Duodenal mucosa (tissue), 2 donors: ENCODE measurements at regions not wholly inside any gene's neighbourhood (a gene's known extent, or its start where the extent isn't known, plus 50 kb on each side); places are given as distances from the start of the nearest gene placed in this dataset.
A peak's percentile ranks its signal among the peaks of the same experiment; 100 is the strongest.
"Not testable (repeated sequence)": the region's sequence is repeated elsewhere in the genome, so short reads cannot be mapped to it uniquely, and the experiment has no call there.

Experiments
- H3K27ac ChIP-seq: one replicate; pipeline ENCODE4 v1.7.0; 2013; ENCODE audit warnings: low read depth, low read length
- H3K27me3 ChIP-seq, 2 donors: one replicate each; pipeline ENCODE4 v1.7.0; 2013; ENCODE audit warnings: low read length in 2 of 2, control low read depth in 1 of 2; ENCODE audit not compliant: insufficient read depth in 2 of 2, control insufficient read depth in 1 of 2
- H3K36me3 ChIP-seq, 2 donors: one replicate each; pipeline ENCODE4 v1.7.0; 2013; ENCODE audit warnings: low read length in 2 of 2, control low read depth in 1 of 2; ENCODE audit not compliant: insufficient read depth in 2 of 2, control insufficient read depth in 1 of 2
- H3K4me1 ChIP-seq, 2 donors: one replicate each; pipeline ENCODE4 v1.7.0; 2013; ENCODE audit warnings: low read length in 2 of 2, control low read depth in 1 of 2; ENCODE audit not compliant: insufficient read depth in 2 of 2, control insufficient read depth in 1 of 2
- H3K4me3 ChIP-seq, 2 donors: one replicate each; pipeline ENCODE4 v1.7.0; 2013; ENCODE audit warnings: low read length in 2 of 2, low read depth in 1 of 2
- H3K9ac ChIP-seq, 2 donors: one replicate each; pipeline ENCODE4 v1.7.0; 2013; ENCODE audit warnings: low read length in 2 of 2, low read depth in 1 of 2
- H3K9me3 ChIP-seq, 2 donors: one replicate each; pipeline ENCODE4 v1.7.0; 2013; ENCODE audit warnings: low read length in 2 of 2, control low read depth in 1 of 2; ENCODE audit not compliant: control insufficient read depth in 1 of 2

GRCh38 chr1:88595355-88596002 is 88.6 kb upstream of the PKN2 start:
- no peaks in the 10 kb centered on the region for H3K27me3 ChIP-seq
- peaks cover 0 to 2% of the 10 kb centered on the region in 2 donors for H3K9me3 ChIP-seq
- no peak overlapping the region for H3K4me3 ChIP-seq
- H3K36me3 ChIP-seq, result no peaks in the 10 kb centered on the region
- H3K9ac ChIP-seq, result no peak overlapping the region
- no peaks in the 10 kb centered on the region for H3K4me1 ChIP-seq
- no peak overlapping the region for H3K27ac ChIP-seq

- H3K4me3 ChIP-seq, H3K36me3 ChIP-seq, H3K4me1 ChIP-seq, H3K27me3 ChIP-seq, H3K9ac ChIP-seq, H3K9me3 ChIP-seq, H3K27ac ChIP-seq: not testable (repeated sequence)
Measured at GRCh38 chr1:88597973-88598372, 86.1 kb upstream of the PKN2 start.

- Histone ChIP-seq H3K9ac (no peak overlapping the region), H3K9me3 (no peaks in the 10 kb centered on the region), H3K36me3 (no peaks in the 10 kb centered on the region), H3K27me3 (no peaks in the 10 kb centered on the region), H3K4me3 (no peak overlapping the region), H3K27ac (no peak overlapping the region), H3K4me1 (peaks cover 2 to 9% of the 10 kb centered on the region in 2 donors)
Measured at GRCh38 chr1:88608139-88608943, 75.7 kb upstream of the PKN2 start.

- H3K4me1 ChIP-seq, result peaks cover 5 to 13% of the 10 kb centered on the region in 2 donors
- no peaks in the 10 kb centered on the region for H3K9me3 ChIP-seq
- no peaks in the 10 kb centered on the region for H3K36me3 ChIP-seq
- no peaks in the 10 kb centered on the region for H3K27me3 ChIP-seq
- H3K4me3 ChIP-seq, result no peak overlapping the region
- no peak overlapping the region for H3K27ac ChIP-seq
- no peak overlapping the region for H3K9ac ChIP-seq
Measured at GRCh38 chr1:88609051-88609450, 75.0 kb upstream of the PKN2 start.

- Histone ChIP-seq H3K9me3 (no peaks in the 10 kb centered on the region), H3K27me3 (no peaks in the 10 kb centered on the region), H3K4me1 (peaks cover 9 to 13% of the 10 kb centered on the region in 2 donors), H3K36me3 (no peaks in the 10 kb centered on the region), H3K9ac (no peak overlapping the region), H3K4me3 (no peak overlapping the region), H3K27ac (no peak overlapping the region)
Measured at GRCh38 chr1:88610687-88611086, 73.4 kb upstream of the PKN2 start.

- H3K27ac ChIP-seq, result no peak overlapping the region
- no peak overlapping the region for H3K9ac ChIP-seq
- no peaks in the 10 kb centered on the region for H3K27me3 ChIP-seq
- peak overlapping the region in 1 of 2 donors; percentile 19 for H3K4me3 ChIP-seq
- H3K36me3 ChIP-seq, result no peaks in the 10 kb centered on the region
- H3K9me3 ChIP-seq, result no peaks in the 10 kb centered on the region
- H3K4me1 ChIP-seq, result peaks cover 9 to 13% of the 10 kb centered on the region in 2 donors
Measured at GRCh38 chr1:88612292-88612691, 71.8 kb upstream of the PKN2 start.

GRCh38 chr1:88612773-88613172 is 71.3 kb upstream of the PKN2 start:
- H3K27me3 ChIP-seq, result no peaks in the 10 kb centered on the region
- H3K36me3 ChIP-seq, result no peaks in the 10 kb centered on the region
- H3K4me1 ChIP-seq, result peaks cover 9 to 13% of the 10 kb centered on the region in 2 donors
- no peak overlapping the region for H3K9ac ChIP-seq
- H3K9me3 ChIP-seq, result peaks cover 2 to 3% of the 10 kb centered on the region in 2 donors
- H3K4me3 ChIP-seq, result no peak overlapping the region
- H3K27ac ChIP-seq, result no peak overlapping the region

GRCh38 chr1:88618331-88618730 is 65.7 kb upstream of the PKN2 start:
- no peaks in the 10 kb centered on the region for H3K36me3 ChIP-seq
- no peaks in the 10 kb centered on the region for H3K27me3 ChIP-seq
- H3K27ac ChIP-seq, result no peak overlapping the region
- no peak overlapping the region for H3K4me3 ChIP-seq
- H3K9me3 ChIP-seq, result peaks cover 12 to 21% of the 10 kb centered on the region in 2 donors
- peaks cover 4 to 7% of the 10 kb centered on the region in 2 donors for H3K4me1 ChIP-seq
- H3K9ac ChIP-seq, result no peak overlapping the region

- H3K27ac ChIP-seq, H3K4me1 ChIP-seq, H3K36me3 ChIP-seq, H3K27me3 ChIP-seq, H3K4me3 ChIP-seq, H3K9ac ChIP-seq: not testable (repeated sequence)
- peaks cover 7 to 15% of the 10 kb centered on the region in 2 donors for H3K9me3 ChIP-seq
Measured at GRCh38 chr1:88623101-88623500, 61.0 kb upstream of the PKN2 start.
